ENCODE measurements at regions not wholly inside any gene's neighbourhood (a gene's known extent, or its start where the extent isn't known, plus 50 kb on each side); places are given as distances from the start of the nearest gene placed in this dataset.

- H3K79me2 ChIP-seq (ENCODE audit: low read length): no peaks in the 10 kb centered on the region
- H3K27ac ChIP-seq (ENCODE audit: low read length): no peak overlapping the region
- H3K36me3 ChIP-seq (replicated peaks; ENCODE audit: low read depth, low read length): no peaks in the 10 kb centered on the region
- H3K9me3 ChIP-seq (ENCODE audit: insufficient read depth, low read length): no peaks in the 10 kb centered on the region
- H2AFZ ChIP-seq (ENCODE audit: low read depth, low read length): no peak overlapping the region
- no peak overlapping the region for H3K4me3 ChIP-seq (ENCODE audit: low read length)
- no peaks in the 10 kb centered on the region for H3K27me3 ChIP-seq (ENCODE audit: low read depth, low read length)
- H4K20me1 ChIP-seq (ENCODE audit: insufficient read depth, low read length): no peaks in the 10 kb centered on the region
- H3K9ac ChIP-seq (ENCODE audit: low read length): no peak overlapping the region
- H3K4me2 ChIP-seq (ENCODE audit: low read length): no peak overlapping the region
- TF ChIP-seq CTCF (IDR thresholded peaks at IDR 0.05; ENCODE audit: low read depth, low read length): no peak
- no peak for TF ChIP-seq EZH2phosphoT487 (IDR thresholded peaks at IDR 0.05; ENCODE audit: low read depth)
- no peaks in the 10 kb centered on the region for H3K4me1 ChIP-seq (ENCODE audit: low read length)
These were observed 881.2 kb upstream of the EPHA7 start for GRCh38 chr6:94300424-94301144.

GRCh38 chr6:94289131-94289530, 869.8 kb upstream of the EPHA7 start:
- no peaks in the 10 kb centered on the region for H3K36me3 ChIP-seq (replicated peaks; ENCODE audit: low read depth, low read length)
- no peak overlapping the region for H2AFZ ChIP-seq (ENCODE audit: low read depth, low read length)
- no peaks in the 10 kb centered on the region for H3K4me1 ChIP-seq (ENCODE audit: low read length)
- no peaks in the 10 kb centered on the region for H3K79me2 ChIP-seq (ENCODE audit: low read length)
- H3K27ac ChIP-seq (ENCODE audit: low read length): no peak overlapping the region
- no peaks in the 10 kb centered on the region for H3K9me3 ChIP-seq (ENCODE audit: insufficient read depth, low read length)
- no peak overlapping the region for H3K4me3 ChIP-seq (ENCODE audit: low read length)
- no peaks in the 10 kb centered on the region for H4K20me1 ChIP-seq (ENCODE audit: insufficient read depth, low read length)
- TF ChIP-seq EZH2phosphoT487 (IDR thresholded peaks at IDR 0.05; ENCODE audit: low read depth) (no peak), CTCF (IDR thresholded peaks at IDR 0.05; ENCODE audit: low read depth, low read length) (no peak)
- no peak overlapping the region for H3K9ac ChIP-seq (ENCODE audit: low read length)
- no peak overlapping the region for H3K4me2 ChIP-seq (ENCODE audit: low read length)
- no peaks in the 10 kb centered on the region for H3K27me3 ChIP-seq (ENCODE audit: low read depth, low read length)

GRCh38 chr6:94278146-94278545, 858.8 kb upstream of the EPHA7 start:
- TF ChIP-seq CTCF (IDR thresholded peaks at IDR 0.05; ENCODE audit: low read depth, low read length): no peak
- no peak for TF ChIP-seq EZH2phosphoT487 (IDR thresholded peaks at IDR 0.05; ENCODE audit: low read depth)
- Histone ChIP-seq H3K36me3 (replicated peaks; ENCODE audit: low read depth, low read length) (no peaks in the 10 kb centered on the region), H3K9me3 (ENCODE audit: insufficient read depth, low read length) (peaks cover 3% of the 10 kb centered on the region; the same call in 1 of the 2 replicates), H3K27ac (ENCODE audit: low read length) (no peak overlapping the region), H3K4me3 (ENCODE audit: low read length) (no peak overlapping the region), H4K20me1 (ENCODE audit: insufficient read depth, low read length) (no peaks in the 10 kb centered on the region), H3K9ac (ENCODE audit: low read length) (no peak overlapping the region), H3K4me2 (ENCODE audit: low read length) (no peak overlapping the region), H2AFZ (ENCODE audit: low read depth, low read length) (no peak overlapping the region), H3K4me1 (ENCODE audit: low read length) (peaks cover 34% of the 10 kb centered on the region), H3K27me3 (ENCODE audit: low read depth, low read length) (no peaks in the 10 kb centered on the region), H3K79me2 (ENCODE audit: low read length) (no peaks in the 10 kb centered on the region)

- H3K4me2 ChIP-seq (ENCODE audit: low read length): no peak overlapping the region
- no peak overlapping the region for H3K9ac ChIP-seq (ENCODE audit: low read length)
- H3K36me3 ChIP-seq (replicated peaks; ENCODE audit: low read depth, low read length): no peaks in the 10 kb centered on the region
- H3K4me3 ChIP-seq (ENCODE audit: low read length): no peak overlapping the region
- TF ChIP-seq EZH2phosphoT487 (IDR thresholded peaks at IDR 0.05; ENCODE audit: low read depth) (no peak), CTCF (IDR thresholded peaks at IDR 0.05; ENCODE audit: low read depth, low read length) (no peak)
- H3K79me2 ChIP-seq (ENCODE audit: low read length): no peaks in the 10 kb centered on the region
- H3K9me3 ChIP-seq (ENCODE audit: insufficient read depth, low read length): peaks cover 4% of the 10 kb centered on the region; the same call in 1 of the 2 replicates
- H4K20me1 ChIP-seq (ENCODE audit: insufficient read depth, low read length): no peaks in the 10 kb centered on the region
- H3K4me1 ChIP-seq (ENCODE audit: low read length): peaks cover 3% of the 10 kb centered on the region
- H3K27ac ChIP-seq (ENCODE audit: low read length): no peak overlapping the region
- H3K27me3 ChIP-seq (ENCODE audit: low read depth, low read length): no peaks in the 10 kb centered on the region
- H2AFZ ChIP-seq (ENCODE audit: low read depth, low read length): no peak overlapping the region
These were observed 853.0 kb upstream of the EPHA7 start for GRCh38 chr6:94272327-94272726.

Data from OCI-LY3 (cell line).